ENCODE measurements at regions not wholly inside any gene's neighbourhood (a gene's known extent, or its start where the extent isn't known, plus 50 kb on each side); places are given as distances from the start of the nearest gene placed in this dataset.

DNA sequence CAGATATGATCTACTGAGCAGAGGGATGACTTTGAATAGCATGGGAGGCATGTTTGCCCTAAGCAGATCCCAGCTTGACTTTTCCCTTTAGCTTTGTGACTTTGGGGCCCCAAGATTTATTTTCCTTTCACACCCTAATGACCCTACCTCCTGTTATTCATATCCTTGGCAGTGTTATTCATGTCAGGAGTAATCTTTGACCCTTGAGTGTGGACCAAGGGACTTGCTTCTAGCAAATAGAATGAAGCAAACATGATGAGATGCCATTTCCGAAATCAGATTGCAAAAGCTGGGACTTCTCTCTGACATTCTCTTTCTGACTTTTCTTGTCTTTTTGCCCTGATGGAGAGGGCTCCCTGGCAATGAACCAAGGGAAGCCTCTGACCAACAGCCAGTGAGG is 415.4 kb upstream of the PROK2 start:
- DNase-seq (ENCODE audit: low read depth) = no peak

DNA sequence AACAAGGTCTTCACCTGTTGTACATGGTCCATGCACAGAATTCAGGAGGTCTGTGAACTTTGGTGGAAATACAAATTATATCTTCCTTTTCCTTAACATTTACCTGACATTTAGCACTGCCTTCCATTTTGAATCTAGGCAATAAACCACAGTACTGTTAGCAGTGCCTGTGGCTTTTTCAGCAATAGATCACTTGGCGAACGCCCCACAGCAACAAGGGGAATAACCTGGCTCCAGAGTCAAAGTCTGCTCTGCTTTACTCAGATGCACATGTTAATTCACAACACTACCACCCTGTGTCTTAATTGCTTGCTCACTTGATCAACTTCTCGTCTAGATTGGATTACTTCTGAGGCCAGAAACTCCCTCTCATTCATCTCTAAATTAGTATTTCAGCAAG is 414.6 kb upstream of the PROK2 start:
- no peak for DNase-seq (ENCODE audit: low read depth)

DNA sequence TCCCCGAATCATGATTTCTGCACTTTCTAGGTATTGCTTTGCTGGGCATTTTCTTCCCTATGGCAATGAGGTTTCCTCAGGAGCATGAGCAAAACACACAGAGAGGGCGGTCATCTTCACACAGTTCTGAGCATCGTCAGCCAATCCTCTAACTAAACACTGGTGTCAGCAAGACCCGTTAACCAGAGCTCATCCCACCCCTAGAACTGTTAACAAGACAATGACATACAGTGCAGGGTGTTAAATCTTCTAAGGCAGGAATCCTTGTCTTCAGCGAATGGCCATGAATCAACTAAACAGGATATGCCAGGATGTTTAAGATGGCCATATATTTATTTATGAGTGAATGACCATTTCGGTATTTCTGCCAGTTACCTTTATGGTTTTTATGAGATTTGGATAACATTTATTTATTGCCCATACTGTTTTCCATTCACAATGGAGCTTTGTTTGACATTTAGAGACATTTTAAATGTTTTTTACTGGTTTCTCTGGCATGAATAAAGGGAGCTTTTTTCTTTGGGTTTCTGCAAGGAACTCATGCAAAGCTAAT is 411.5 kb upstream of the PROK2 start:
- no peak for DNase-seq (ENCODE audit: low read depth)

DNA sequence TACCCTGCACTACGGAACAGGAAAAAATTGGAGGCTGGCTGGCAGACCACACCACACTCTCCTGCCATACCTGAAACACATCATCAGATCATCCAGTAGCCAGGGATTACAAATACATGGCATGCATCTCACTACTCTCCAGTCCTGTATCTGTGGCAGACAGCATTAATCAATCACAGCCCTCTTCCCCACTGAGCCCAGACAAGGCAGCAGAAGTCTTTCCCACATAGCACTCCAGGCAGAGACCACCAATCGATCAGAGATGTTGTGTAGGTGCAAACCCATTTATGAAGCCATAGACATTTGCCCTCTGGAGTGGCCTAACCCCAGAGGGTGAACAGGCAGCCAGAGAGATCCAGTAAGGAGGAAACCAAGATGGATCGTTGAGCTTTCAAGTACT is 410.9 kb upstream of the PROK2 start:
- no peak for DNase-seq (ENCODE audit: low read depth)

DNA sequence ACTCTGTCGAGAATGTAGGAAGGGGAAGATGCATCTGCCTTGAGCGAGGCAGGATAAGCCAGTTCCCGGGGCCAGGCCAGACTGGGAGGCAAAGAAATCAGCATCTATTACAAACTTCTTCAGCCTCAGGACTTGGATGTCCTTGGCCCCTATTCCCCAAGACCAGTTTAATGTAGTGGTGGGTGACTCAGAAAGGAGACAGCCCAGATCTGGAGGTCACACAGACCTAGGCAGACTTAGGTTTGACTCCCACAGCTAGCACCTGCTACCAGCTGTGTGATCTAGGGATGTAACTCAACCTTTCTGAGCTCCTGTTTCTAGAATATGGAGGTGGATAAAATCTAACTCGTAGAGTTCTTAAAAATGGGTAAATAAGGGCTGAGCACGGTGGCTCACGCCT is 409.5 kb upstream of the PROK2 start:
- DNase-seq (ENCODE audit: low read depth) = no peak

DNA sequence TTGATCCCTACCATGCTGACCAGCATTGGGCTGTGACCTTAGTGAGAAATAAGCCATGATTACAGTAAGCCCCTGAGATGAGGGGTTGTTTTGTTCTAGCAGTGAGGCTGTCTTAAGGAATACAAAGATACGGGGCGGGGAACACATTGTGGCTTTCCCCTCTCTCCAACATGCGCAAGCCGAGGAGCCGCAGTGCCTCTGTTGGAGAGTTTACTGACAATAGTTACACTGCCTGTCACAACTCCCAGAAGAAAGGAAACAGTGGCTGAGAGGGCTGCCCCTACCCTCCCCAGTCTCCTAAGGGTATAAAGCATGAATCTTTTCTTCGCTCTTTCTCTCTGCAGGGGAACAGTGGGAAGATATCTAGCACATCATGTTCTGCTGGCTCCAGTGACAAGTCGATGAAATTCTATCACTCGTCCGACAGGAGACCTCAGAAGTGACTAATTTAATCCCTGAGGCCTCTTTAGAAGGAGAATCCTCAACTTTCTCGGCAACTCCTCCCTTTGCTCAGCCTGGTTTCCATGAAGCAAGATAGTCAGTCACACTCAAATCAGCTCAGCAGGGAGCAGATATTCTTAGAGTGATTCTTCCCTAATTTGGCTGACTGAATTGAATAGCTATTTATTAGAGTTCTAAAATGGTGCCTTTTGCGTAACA is 409.0 kb upstream of the PROK2 start:
- no peak for DNase-seq (ENCODE audit: low read depth)

DNA sequence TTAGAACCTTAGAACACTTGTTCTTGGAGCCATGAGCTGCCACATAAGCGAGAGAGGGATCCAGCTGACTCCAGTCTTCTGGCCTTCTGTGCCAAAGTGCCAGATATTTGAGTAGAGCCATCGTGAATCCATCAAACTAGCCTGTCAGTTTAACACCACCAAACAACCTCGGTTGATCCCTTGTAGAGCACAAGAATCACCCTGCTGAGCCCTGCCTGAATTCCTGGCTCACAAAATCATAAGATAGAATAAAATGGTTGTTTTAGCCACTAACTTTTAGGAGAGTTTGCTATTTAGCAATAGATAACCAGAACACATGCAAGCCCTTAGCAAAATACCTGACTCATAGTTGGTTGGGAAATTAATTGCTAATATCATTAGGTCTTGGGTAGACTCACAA is 407.6 kb upstream of the PROK2 start:
- no peak for DNase-seq (ENCODE audit: low read depth)

DNA sequence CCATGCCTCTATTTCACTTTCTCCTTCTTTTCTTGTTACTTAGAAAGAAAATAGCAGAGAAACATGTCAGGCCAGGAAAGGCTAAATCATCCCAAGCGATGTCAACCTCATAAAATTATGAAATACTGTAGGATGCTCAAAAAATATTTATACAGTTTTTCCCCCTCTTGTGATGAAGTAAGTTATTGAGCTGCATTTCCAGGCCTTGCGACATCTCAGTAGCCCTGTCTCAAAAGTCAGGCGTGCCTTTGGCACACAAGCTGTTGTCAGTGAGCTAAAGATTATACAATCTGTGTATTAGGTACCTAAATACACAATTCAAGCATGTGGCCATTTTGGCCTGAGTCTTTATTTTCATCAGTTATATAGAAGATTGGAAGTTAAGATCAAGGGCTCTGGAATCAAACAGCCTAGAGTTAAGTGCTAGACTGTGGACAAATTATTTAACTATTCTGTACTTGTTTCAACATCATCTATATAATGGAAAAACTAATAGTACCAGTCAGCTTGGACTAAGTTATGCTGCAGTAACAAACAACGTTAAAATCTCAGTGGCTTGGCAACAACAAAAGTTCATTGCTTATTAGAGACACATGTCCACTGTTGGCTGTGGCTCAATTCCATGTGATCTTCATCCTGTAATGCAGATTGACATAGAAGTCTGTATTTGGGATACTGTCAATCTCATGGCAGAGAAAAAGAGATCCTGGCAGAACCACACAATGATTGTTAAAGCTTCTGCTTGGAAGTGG is 406.4 kb upstream of the PROK2 start:
- no peak for DNase-seq (ENCODE audit: low read depth)

DNA sequence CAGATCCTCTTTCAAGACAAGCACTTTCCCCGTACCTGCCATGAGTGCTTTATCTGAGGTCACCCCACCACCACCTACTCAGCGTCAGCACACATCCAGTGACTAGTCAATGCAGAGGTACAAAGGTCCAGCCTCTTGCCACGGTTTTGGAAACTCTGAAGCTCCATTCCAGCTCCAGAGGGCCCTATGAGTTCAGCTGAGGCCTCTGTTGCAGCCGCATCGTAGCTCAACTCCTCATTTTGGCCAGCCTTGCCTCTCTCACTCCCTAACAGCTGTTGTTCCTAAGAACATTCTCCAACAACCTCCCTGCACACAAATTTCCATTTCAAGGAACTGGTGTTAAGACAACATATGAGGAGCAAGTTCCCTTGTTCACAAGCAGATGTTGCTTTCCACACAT is 405.1 kb upstream of the PROK2 start:
- no peak for DNase-seq (ENCODE audit: low read depth)

DNA sequence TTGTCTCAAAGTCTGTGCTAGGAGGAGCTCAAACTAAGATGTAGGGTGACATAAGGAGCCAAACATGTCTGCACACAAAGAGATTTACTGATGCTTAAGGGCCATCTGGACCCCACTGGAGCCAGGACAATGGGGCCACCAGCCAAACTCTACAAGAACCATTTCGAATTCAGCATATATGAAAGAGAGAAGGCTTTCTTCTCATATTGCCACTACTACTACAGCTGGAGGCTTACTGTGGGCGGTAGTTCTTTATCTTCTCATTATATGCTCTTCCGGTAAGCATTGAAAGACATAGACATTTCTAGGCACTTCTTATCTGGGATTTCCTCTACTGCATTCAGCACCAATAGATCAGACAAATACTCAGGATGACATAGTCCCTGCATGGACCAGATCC is 404.4 kb upstream of the PROK2 start:
- DNase-seq (ENCODE audit: low read depth) = no peak

DNA sequence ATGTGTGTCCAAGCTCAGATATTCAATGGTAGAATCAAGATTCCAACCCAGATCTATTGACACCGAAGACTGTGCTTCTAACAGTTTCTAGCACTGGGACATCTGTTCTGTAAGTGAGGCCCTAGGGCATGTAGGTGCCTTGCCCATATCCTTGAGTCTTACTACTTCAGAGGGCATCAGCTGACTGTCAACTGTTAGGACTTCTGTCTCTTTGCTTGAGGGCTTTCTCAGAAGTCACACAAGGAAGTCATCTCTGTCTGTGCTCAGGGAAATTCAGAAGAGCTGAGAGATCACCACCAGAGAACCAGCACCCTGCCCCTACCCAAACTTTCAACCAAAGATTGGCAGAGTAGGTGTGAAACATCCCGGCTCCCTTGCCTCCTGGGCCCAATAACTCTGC is 403.6 kb upstream of the PROK2 start:
- no peak for DNase-seq (ENCODE audit: low read depth)

DNA sequence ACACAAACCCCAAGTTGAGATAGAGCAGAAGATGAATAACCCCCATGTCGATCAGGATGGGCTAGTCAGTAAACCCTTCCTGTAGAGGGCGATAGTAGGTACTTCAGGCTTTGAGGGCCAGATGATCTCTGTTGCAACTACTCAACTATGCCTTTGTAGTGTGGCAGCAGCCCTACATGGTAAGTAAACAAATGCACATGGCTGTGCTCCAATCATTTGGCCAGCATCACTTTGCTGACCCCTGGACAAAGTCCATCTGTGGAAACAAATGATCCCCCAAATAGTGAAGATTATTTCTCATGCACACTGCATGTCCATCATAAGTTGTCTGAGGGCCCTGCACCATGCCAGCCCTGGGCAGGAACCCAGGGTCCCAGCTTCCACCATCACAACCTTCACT is 402.2 kb upstream of the PROK2 start:
- DNase-seq (ENCODE audit: low read depth) = no peak

DNA sequence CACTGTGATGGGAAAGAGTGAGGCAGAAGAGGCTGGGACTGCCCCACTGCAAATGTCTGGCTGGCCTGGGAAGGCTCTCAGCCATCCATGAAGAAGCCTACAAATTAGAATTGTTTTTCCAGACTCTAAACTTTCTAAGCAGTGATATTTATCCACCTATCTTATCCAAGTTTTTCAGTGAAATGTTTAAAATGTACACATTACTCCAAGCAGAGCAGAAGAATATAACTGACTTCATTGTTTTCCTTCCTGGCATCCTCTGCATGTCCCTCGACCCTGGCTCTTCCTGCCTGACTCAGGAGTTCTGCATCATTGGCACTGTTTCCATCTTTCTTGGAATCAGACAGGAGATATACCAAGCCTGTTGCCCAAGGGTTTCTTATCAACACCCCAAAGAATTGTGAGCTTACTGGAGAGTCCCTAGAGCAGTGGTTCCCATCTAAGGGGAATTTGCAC is 401.5 kb upstream of the PROK2 start:
- peak; percentile 53 for DNase-seq (ENCODE audit: low read depth)

DNA sequence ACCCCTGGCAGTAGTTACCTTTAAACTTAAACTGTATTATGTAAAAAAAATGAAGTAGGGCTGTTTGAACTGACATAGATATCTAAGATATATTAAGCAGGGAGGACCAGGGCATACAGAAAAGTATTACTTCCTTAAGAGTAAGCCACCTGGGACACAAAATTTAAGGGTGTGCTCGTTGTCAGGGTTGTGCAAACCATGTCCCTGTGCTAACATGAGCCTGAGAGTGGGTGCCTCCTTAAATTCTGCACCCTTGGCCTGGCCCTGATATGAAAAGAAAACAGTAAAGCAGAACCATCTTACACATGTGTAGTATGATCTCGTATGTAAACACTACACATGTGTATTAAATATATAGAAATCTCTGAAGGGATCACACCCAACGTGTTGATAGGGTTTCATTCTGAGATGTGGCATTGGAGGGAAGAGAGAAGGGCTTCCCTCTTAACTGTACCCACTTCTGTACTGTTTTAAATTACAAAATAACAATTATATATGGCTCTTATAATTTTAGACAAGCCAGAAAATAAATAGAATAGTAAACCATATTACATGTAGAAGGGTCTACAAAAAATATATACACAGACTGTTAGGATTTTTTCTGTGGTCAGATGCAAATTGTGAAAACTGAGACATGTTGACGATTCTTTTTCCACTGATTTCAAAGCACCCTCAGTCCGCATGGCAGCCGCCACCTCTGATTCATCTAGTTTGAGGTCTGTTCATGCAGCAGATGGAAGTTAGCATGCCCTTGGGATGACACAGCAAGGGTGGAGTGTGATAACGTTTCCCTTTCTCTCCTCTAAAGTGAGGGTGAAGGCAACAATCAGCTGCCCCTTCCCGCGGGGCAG is 400.8 kb upstream of the PROK2 start:
- DNase-seq (ENCODE audit: low read depth) = peak; percentile 88

DNA sequence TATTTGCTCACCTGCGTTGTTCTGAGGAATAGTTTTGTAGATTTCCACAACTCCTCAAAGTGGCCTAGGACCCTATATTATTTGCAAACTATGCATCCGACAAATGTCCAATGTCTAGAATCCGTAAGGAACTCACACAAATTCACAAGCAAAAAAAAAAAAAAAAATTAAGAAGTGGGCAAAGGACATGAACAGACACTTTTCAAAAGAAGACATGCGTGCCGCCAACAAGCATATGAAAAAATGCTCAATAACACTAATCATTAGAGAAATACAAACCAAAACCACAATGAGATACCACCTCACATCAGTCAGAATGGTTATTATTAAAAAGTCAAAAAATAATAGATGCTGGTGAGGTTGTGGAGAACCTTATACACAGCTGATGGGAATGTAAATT is 398.5 kb upstream of the PROK2 start:
- no peak for DNase-seq (ENCODE audit: low read depth)

DNA sequence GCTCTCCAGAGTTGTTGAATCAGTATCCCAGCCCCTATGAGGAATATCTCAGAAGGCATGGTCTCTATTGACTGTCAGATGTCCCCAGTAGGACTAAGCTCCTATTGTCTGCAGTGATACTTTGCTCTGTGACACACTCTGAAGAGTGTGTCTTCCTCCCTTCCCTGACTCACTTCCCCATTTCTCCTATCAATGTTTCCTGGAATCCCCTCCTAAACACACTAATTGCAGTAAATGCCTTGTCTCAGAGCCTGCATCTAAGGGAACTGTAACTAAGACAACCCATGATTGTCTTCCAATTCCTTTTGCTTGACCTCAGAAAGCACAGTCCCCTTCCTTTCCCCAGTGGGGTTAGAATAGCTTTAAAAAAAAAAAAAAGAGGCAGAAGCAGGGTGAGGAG is 397.3 kb upstream of the PROK2 start:
- DNase-seq (ENCODE audit: low read depth) = no peak

DNA sequence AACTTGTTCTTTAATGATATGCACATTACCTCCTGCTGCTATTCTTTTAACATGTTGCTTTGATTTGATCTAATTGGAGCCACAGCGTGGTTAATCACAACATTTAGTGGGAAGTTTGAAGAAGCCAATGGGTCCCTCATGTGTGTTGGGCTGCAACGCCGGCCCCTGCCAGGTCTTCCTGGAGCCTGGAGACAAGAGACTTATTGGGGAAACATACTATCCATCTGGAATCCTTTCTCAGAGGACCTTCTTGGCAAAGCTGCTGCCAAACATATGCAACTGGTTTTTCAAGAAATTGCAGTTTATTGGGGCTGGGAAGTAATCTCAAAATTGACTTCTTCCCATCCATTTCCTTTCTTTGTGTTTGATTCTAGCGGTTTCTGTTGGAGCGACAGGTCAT is 396.3 kb upstream of the PROK2 start:
- no peak for DNase-seq (ENCODE audit: low read depth)

DNA sequence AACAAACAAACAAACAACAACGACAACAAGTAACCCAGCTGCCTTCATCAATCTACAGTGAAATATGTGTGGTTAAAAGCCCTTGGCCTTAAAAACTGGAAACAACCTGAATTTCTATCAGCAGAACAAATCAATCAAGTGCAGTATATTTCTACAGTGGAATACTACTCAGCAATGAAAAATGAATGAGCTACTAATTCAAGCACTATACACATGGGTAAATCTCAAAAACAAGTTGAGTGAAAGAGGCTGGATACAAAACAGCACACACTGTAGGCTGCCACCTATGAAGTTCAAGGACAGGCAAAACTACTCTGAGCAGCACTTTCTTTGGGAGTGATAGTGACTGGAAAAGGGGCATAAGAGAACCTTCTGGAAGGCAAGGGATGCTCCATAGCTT is 395.5 kb upstream of the PROK2 start:
- DNase-seq (ENCODE audit: low read depth) = no peak

DNA sequence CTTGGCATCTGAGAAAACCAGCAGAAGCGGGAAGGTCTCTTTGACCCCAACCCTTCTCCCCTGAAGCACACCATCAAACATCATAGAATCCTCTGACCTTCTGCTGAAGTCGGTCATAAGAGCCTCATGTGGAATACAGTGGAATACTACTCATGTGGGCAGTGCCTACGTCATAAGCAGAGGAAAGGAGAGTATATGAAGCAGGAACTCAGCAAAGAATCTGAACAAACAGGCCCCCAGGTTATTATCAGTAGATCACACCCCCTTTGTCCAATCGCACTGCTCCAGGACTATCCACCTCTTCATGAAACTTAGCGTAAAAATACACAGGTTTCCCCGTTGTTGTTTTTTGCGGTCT is 394.1 kb upstream of the PROK2 start:
- DNase-seq (ENCODE audit: low read depth) = no peak

DNA sequence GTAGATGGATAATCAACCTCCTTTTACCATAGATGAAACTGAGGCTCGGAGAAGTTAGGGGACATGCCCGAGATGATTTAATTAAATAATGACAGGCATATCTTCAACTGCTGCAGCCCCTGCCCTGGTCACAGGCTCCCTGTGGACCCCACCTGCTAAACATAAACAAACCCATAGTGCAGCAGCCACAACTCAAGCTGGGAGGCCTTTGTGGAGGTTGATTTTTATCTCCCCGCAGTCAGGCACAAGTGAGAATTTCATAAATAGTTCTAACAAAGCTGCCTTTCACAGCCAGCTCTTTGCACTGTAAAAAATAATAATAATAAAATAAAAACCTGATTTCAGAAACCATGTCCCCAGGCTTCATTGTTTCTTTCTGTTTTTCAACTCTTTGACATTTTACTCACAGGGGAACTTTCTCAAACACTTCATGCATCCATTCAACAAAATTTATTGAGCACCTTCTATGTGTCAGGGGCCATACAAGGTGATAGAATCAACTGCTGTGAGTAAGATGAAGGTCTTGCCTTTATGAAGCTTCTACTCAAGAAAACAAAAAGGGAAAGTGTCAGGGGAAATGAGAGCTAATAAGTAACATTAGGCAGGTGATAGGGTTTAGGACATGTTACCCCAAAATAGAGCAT is 393.6 kb upstream of the PROK2 start:
- no peak for DNase-seq (ENCODE audit: low read depth)

DNA sequence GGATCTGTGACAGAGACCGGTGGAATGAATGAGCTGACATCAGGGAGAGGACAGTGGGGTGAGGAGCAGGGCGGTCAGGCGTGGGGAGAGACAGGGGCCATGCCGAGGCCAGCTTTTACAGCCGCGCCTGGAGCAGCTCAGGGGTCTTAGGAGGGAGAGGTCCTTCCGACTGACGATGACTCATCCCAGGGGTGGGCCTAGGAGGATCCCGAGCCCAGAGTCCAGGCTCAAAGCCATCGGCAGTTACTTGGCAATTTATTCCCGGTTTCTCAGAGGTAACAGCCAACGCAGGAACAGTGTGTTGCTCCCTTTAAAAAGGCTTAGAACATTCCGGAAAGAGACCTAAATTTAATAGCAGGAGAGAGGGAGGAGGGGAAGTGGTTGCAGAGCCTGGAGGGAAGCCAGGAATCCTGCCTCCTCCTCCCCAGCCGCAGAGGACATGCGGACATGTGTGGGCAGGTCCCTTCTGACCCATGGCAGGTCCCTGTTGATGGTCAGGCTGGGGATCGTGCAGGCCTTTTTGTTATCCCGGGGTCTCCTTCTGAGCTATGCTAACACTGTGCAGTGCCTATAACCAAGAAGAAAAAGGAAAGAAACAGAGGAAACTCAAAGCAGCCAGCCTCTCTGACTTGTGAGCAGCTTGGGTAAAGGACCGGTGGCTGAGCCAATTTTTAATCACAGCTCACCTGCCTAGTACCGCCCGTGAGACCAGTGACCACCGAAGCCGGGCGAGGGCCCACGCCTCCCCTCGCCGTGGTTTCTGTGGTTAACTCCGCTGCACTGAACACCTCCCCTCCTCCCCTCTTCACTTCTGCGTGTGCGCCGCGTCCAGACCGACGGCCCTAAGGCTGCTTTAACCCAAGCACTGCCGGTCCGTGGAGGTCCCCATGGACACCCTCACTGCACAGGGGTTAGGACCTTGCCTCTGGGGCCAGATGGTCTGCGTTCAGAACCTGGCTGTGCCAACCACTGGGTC is 392.4 kb upstream of the PROK2 start:
- peak; percentile 50 for DNase-seq (ENCODE audit: low read depth)
